ENCODE measurements at regions not wholly inside any gene's neighbourhood (a gene's known extent, or its start where the extent isn't known, plus 50 kb on each side); places are given as distances from the start of the nearest gene placed in this dataset.

DNA sequence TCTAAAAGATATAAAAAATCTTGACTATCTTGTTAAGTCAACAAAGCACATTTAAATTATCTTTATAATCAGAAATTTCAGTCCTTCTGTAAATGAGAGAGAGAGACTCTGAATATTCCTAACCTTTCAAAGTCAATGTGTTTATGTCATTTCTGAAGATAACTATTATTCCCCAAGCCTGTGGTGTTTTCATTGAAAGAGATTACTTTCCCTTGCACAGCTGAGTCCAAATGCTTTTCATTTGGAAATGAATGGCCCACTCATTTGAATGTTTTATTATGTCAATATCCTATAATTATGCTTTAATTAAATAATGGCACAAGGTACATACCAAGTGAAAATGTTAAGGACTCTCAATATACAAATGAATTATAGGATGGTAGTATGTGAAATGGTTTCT is 680.0 kb upstream of the DPPA4 start (continued):
- TF ChIP-seq, protein P1, sequence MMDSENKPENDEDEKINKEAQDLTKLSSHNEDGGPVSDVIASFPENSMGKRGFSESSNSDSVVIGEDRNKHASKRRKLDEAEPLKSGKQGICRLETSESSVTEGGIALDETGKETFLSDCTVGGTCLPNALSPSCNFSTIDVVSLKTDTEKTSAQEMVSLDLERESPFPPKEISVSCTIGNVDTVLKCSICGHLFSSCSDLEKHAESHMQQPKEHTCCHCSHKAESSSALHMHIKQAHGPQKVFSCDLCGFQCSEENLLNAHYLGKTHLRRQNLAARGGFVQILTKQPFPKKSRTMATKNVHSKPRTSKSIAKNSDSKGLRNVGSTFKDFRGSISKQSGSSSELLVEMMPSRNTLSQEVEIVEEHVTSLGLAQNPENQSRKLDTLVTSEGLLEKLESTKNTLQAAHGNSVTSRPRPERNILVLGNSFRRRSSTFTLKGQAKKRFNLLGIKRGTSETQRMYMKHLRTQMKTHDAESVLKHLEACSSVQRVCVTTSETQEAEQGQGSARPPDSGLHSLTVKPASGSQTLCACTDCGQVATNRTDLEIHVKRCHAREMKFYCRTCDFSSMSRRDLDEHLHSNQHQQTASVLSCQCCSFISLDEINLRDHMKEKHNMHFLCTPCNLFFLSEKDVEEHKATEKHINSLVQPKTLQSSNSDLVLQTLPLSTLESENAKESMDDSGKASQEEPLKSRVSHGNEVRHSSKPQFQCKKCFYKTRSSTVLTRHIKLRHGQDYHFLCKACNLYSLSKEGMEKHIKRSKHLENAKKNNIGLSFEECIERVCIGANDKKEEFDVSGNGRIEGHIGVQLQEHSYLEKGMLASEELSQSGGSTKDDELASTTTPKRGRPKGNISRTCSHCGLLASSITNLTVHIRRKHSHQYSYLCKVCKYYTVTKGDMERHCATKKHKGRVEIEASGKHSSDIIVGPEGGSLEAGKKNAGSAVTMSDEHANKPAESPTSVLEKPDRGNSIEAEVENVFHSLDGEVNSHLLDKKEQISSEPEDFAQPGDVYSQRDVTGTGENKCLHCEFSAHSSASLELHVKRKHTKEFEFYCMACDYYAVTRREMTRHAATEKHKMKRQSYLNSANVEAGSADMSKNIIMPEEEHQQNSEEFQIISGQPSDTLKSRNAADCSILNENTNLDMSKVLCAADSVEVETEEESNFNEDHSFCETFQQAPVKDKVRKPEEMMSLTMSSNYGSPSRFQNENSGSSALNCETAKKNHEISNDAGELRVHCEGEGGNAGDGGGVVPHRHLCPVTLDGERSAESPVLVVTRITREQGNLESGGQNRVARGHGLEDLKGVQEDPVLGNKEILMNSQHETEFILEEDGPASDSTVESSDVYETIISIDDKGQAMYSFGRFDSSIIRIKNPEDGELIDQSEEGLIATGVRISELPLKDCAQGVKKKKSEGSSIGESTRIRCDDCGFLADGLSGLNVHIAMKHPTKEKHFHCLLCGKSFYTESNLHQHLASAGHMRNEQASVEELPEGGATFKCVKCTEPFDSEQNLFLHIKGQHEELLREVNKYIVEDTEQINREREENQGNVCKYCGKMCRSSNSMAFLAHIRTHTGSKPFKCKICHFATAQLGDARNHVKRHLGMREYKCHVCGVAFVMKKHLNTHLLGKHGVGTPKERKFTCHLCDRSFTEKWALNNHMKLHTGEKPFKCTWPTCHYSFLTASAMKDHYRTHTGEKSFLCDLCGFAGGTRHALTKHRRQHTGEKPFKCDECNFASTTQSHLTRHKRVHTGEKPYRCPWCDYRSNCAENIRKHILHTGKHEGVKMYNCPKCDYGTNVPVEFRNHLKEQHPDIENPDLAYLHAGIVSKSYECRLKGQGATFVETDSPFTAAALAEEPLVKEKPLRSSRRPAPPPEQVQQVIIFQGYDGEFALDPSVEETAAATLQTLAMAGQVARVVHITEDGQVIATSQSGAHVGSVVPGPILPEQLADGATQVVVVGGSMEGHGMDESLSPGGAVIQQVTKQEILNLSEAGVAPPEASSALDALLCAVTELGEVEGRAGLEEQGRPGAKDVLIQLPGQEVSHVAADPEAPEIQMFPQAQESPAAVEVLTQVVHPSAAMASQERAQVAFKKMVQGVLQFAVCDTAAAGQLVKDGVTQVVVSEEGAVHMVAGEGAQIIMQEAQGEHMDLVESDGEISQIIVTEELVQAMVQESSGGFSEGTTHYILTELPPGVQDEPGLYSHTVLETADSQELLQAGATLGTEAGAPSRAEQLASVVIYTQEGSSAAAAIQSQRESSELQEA (IDR thresholded peaks at IDR 0.05; ENCODE audit: low read depth) = no peak
- TF ChIP-seq GATAD2B (IDR thresholded peaks at IDR 0.05; ENCODE audit: borderline replicate concordance) (no peak), ZNF408 (CRISPR knock-in tag; IDR thresholded peaks at IDR 0.05; ENCODE audit: low read depth) (no peak), MAFF (IDR thresholded peaks at IDR 0.05; ENCODE audit: low read length) (no peak)
- TF ChIP-seq, protein P2, sequence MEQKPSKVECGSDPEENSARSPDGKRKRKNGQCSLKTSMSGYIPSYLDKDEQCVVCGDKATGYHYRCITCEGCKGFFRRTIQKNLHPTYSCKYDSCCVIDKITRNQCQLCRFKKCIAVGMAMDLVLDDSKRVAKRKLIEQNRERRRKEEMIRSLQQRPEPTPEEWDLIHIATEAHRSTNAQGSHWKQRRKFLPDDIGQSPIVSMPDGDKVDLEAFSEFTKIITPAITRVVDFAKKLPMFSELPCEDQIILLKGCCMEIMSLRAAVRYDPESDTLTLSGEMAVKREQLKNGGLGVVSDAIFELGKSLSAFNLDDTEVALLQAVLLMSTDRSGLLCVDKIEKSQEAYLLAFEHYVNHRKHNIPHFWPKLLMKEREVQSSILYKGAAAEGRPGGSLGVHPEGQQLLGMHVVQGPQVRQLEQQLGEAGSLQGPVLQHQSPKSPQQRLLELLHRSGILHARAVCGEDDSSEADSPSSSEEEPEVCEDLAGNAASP (IDR thresholded peaks at IDR 0.05) = no peak
- TF ChIP-seq, protein P3, sequence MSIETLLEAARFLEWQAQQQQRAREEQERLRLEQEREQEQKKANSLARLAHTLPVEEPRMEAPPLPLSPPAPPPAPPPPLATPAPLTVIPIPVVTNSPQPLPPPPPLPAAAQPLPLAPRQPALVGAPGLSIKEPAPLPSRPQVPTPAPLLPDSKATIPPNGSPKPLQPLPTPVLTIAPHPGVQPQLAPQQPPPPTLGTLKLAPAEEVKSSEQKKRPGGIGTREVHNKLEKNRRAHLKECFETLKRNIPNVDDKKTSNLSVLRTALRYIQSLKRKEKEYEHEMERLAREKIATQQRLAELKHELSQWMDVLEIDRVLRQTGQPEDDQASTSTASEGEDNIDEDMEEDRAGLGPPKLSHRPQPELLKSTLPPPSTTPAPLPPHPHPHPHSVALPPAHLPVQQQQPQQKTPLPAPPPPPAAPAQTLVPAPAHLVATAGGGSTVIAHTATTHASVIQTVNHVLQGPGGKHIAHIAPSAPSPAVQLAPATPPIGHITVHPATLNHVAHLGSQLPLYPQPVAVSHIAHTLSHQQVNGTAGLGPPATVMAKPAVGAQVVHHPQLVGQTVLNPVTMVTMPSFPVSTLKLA (conservative IDR thresholded peaks at IDR 0.05) = no peak

All from K562 (cell line).